ENCODE measurements at regions not wholly inside any gene's neighbourhood (a gene's known extent, or its start where the extent isn't known, plus 50 kb on each side); places are given as distances from the start of the nearest gene placed in this dataset.

GRCh38 chr13:72456486-72456885, 270.9 kb downstream of the MZT1 start:
- TF ChIP-seq EP300 (IDR thresholded peaks at IDR 0.05; ENCODE audit: borderline replicate concordance) (no peak), NFIC (IDR thresholded peaks at IDR 0.05) (no peak), RAD21 (IDR thresholded peaks at IDR 0.05; ENCODE audit: low read depth) (no peak), TAF1 (IDR thresholded peaks at IDR 0.05; ENCODE audit: low read depth) (no peak), YY1 (IDR thresholded peaks at IDR 0.05; ENCODE audit: low read depth) (no peak), EGR1 (IDR thresholded peaks at IDR 0.05) (no peak), CREB1 (IDR thresholded peaks at IDR 0.05; ENCODE audit: low read depth) (no peak), CEBPB (IDR thresholded peaks at IDR 0.05) (no peak), MAX (IDR thresholded peaks at IDR 0.05) (no peak), TCF12 (IDR thresholded peaks at IDR 0.05; ENCODE audit: low read depth) (no peak), REST (IDR thresholded peaks at IDR 0.05; ENCODE audit: low read depth) (no peak)
